ENCODE measurements at regions not wholly inside any gene's neighbourhood (a gene's known extent, or its start where the extent isn't known, plus 50 kb on each side); places are given as distances from the start of the nearest gene placed in this dataset.

DNA sequence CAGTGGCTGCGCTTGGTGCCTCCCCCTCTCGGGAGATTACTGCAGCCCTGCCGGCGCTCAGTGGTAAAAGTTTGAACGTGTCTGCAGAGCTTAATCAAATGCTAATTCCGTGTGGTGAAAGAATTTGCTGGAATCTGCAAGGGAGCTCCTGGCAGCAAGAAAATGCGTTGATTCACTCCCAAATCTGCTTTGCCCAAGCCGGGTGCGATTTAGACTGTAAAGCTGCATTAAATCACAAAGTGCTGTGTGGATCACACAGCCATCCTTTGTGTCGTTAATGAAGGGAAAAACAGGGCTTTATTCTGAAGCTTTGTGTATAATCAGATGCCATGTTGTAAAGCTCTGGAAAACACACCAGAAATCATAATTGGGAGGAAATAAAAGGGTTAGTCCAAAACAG lies 444.1 kb downstream of the BCOR start:
- no peak for DNase-seq
- H3K4me1 Mint-ChIP-seq (ENCODE audit: low read depth, unreplicated experiment), result no peaks in the 10 kb centered on the region
- Histone ChIP-seq H3K4me3 (ENCODE audit: low read depth, low read length) (no peak overlapping the region), H3K27me3 (replicated peaks; ENCODE audit: control insufficient read depth, insufficient read depth, low read length) (no peaks in the 10 kb centered on the region), H3K36me3 (ENCODE audit: control insufficient read depth, insufficient read depth, low read length) (no peaks in the 10 kb centered on the region), H3K4me1 (no peaks in the 10 kb centered on the region), H3K9me3 (no peaks in the 10 kb centered on the region)
- no peaks in the 10 kb centered on the region for H3K9me3 Mint-ChIP-seq (ENCODE audit: unreplicated experiment)
- H3K27me3 Mint-ChIP-seq (ENCODE audit: insufficient read depth, unreplicated experiment), result peaks cover 3% of the 10 kb centered on the region
- no TSS peak for BruUV-seq (replicated peaks)
- TF ChIP-seq, protein P1, sequence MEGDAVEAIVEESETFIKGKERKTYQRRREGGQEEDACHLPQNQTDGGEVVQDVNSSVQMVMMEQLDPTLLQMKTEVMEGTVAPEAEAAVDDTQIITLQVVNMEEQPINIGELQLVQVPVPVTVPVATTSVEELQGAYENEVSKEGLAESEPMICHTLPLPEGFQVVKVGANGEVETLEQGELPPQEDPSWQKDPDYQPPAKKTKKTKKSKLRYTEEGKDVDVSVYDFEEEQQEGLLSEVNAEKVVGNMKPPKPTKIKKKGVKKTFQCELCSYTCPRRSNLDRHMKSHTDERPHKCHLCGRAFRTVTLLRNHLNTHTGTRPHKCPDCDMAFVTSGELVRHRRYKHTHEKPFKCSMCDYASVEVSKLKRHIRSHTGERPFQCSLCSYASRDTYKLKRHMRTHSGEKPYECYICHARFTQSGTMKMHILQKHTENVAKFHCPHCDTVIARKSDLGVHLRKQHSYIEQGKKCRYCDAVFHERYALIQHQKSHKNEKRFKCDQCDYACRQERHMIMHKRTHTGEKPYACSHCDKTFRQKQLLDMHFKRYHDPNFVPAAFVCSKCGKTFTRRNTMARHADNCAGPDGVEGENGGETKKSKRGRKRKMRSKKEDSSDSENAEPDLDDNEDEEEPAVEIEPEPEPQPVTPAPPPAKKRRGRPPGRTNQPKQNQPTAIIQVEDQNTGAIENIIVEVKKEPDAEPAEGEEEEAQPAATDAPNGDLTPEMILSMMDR (IDR thresholded peaks at IDR 0.05; ENCODE audit: insufficient read depth in 1 of 2, low read depth in 1 of 2, low read length in 1 of 2, severe bottlenecking in 1 of 2, unreplicated experiment in 1 of 2), result no peak
- ChIA-PET CTCF (no interaction called here), POLR2A (no interaction called here)
- intact Hi-C loops (cut with micrococcal nuclease; ENCODE audit: unreplicated experiment), result loop anchor here (10.0 kb wide), 1 partner anchor 351 kb away; no protein-coding TSS in a partner anchor
- H3K4me3 Mint-ChIP-seq (ENCODE audit: unreplicated experiment), result no peak overlapping the region
- H3K36me3 Mint-ChIP-seq (ENCODE audit: insufficient read depth, unreplicated experiment), result no peaks in the 10 kb centered on the region
- H3K27ac Mint-ChIP-seq (ENCODE audit: unreplicated experiment), result no peak overlapping the region

DNA sequence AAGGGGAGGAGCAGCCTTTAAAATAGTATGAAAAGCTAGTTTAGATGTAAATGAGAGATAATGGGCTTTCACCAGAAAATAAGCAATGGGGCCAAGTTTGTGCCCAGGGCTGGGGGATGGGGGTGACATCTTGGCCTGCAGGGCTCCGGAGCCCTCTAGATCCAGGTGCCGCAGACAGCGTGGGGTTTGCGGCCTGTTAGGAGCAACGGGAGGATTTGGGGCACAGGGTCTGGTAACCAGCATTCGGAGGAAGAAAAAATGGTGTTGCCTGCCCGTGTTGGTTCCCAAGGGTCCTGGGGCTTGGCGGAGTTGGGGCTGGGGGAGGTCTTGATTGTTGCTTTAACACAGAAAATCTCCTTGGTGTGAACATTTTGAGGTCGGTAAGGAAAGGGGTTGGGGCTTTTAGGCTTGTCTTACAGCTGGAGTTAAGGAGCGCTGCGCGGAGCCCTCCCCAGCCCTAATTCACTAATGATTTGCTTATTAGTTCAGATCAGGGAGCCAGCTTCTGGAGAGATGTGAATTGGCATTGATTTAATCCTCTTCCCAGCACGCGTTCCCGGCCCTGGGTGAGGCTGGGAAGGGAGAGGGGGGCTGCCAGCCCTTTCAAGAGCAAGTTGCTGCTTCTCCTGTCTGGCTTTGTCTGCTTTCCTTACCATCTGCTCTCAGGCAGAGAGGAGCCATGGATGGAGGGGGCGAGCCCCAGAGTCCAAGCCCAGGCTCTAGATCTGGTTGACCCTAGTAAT lies 443.4 kb downstream of the BCOR start:
- ChIA-PET CTCF (no interaction called here), POLR2A (no interaction called here)
- H3K4me1 ChIP-seq, result no peaks in the 10 kb centered on the region
- no TSS peak for BruUV-seq (replicated peaks)
- intact Hi-C loops (cut with micrococcal nuclease; ENCODE audit: unreplicated experiment), result loop anchor here (10.0 kb wide), 1 partner anchor 350 kb away; no protein-coding TSS in a partner anchor
- H3K36me3 ChIP-seq (ENCODE audit: control insufficient read depth, insufficient read depth, low read length), result no peaks in the 10 kb centered on the region
- Mint-ChIP-seq H3K27ac (ENCODE audit: unreplicated experiment) (no peak overlapping the region), H3K4me3 (ENCODE audit: unreplicated experiment) (no peak overlapping the region), H3K9me3 (ENCODE audit: unreplicated experiment) (no peaks in the 10 kb centered on the region), H3K4me1 (ENCODE audit: low read depth, unreplicated experiment) (no peaks in the 10 kb centered on the region), H3K27me3 (ENCODE audit: insufficient read depth, unreplicated experiment) (peaks cover 3% of the 10 kb centered on the region), H3K36me3 (ENCODE audit: insufficient read depth, unreplicated experiment) (no peaks in the 10 kb centered on the region)
- H3K9me3 ChIP-seq, result no peaks in the 10 kb centered on the region
- no peaks in the 10 kb centered on the region for H3K27me3 ChIP-seq (replicated peaks; ENCODE audit: control insufficient read depth, insufficient read depth, low read length)
- TF ChIP-seq, protein P1 (IDR thresholded peaks at IDR 0.05; ENCODE audit: insufficient read depth in 1 of 2, low read depth in 1 of 2, low read length in 1 of 2, severe bottlenecking in 1 of 2, unreplicated experiment in 1 of 2), result no peak
- no peak overlapping the region for H3K4me3 ChIP-seq (ENCODE audit: low read depth, low read length)
- no peak for DNase-seq

DNA sequence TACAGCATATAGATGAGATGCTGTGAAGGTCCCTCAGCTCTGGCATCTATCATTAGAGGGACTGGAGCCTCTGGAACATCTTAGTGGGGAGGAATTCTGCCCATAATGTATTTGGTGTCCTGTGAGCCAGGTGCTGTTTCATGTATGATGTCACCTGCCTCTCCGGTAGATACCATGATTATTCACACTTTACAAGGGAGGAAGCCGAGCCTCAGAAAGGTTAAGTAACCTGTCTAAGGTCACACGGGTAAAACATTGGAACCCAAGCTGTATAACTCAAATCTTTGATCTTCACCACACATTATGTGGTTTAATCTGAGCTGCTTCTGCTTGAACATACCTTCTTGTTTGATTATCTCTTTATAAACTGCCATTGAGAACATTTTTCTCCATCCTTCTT lies 442.8 kb downstream of the BCOR start:
- no peaks in the 10 kb centered on the region for H3K27me3 ChIP-seq (replicated peaks; ENCODE audit: control insufficient read depth, insufficient read depth, low read length)
- ChIA-PET CTCF (no interaction called here), POLR2A (no interaction called here)
- no peaks in the 10 kb centered on the region for H3K9me3 Mint-ChIP-seq (ENCODE audit: unreplicated experiment)
- TF ChIP-seq, protein P1 (IDR thresholded peaks at IDR 0.05; ENCODE audit: insufficient read depth in 1 of 2, low read depth in 1 of 2, low read length in 1 of 2, severe bottlenecking in 1 of 2, unreplicated experiment in 1 of 2), result no peak
- no peaks in the 10 kb centered on the region for H3K4me1 Mint-ChIP-seq (ENCODE audit: low read depth, unreplicated experiment)
- intact Hi-C loops (cut with micrococcal nuclease; ENCODE audit: unreplicated experiment), result loop anchor here (10.0 kb wide), 1 partner anchor 350 kb away; no protein-coding TSS in a partner anchor
- H3K4me1 ChIP-seq, result no peaks in the 10 kb centered on the region
- no TSS peak for BruUV-seq (replicated peaks)
- no peaks in the 10 kb centered on the region for H3K36me3 ChIP-seq (ENCODE audit: control insufficient read depth, insufficient read depth, low read length)
- peaks cover 3% of the 10 kb centered on the region for H3K27me3 Mint-ChIP-seq (ENCODE audit: insufficient read depth, unreplicated experiment)
- no peak for DNase-seq
- no peaks in the 10 kb centered on the region for H3K9me3 ChIP-seq
- H3K36me3 Mint-ChIP-seq (ENCODE audit: insufficient read depth, unreplicated experiment), result no peaks in the 10 kb centered on the region
- H3K4me3 ChIP-seq (ENCODE audit: low read depth, low read length), result no peak overlapping the region
- no peak overlapping the region for H3K4me3 Mint-ChIP-seq (ENCODE audit: unreplicated experiment)
- H3K27ac Mint-ChIP-seq (ENCODE audit: unreplicated experiment), result no peak overlapping the region

Data from Caco-2 (cell line).